NB4 (cell line): ENCODE measurements at regions not wholly inside any gene's neighbourhood (a gene's known extent, or its start where the extent isn't known, plus 50 kb on each side); places are given as distances from the start of the nearest gene placed in this dataset.
"Not testable (repeated sequence)": the region's sequence is repeated elsewhere in the genome, so short reads cannot be mapped to it uniquely, and the experiment has no call there.

Source experiments
- DNase-seq: peaks from one replicate; pipeline ENCODE4 v3.0.0; 2010; ENCODE audit warnings: low read depth
- H3K4me3 ChIP-seq: one replicate; pipeline ENCODE4 v1.5.1; 2011; ENCODE audit warnings: mild to moderate bottlenecking, low read depth, low read length, moderate library complexity
- MYC ChIP-seq: IDR thresholded peaks from 2 replicates; pipeline ENCODE4 v1.6.1; 2011; ENCODE audit warnings: low read depth, low read length
- POLR2A ChIP-seq: IDR thresholded peaks from 2 replicates; pipeline ENCODE4 v1.6.1; 2011; ENCODE audit warnings: mild to moderate bottlenecking; ENCODE audit not compliant: insufficient read length; ENCODE audit errors: extremely low read depth
- TF ChIP-seq, protein P1 (sequence below): IDR thresholded peaks from one replicate; pipeline ENCODE4 v1.5.1; 2012; ENCODE audit warnings: low read depth, low read length
- TF ChIP-seq, protein P2 (sequence below): IDR thresholded peaks from 2 replicates; pipeline ENCODE4 v1.6.1; 2011; ENCODE audit warnings: low read depth, low read length

DNA sequence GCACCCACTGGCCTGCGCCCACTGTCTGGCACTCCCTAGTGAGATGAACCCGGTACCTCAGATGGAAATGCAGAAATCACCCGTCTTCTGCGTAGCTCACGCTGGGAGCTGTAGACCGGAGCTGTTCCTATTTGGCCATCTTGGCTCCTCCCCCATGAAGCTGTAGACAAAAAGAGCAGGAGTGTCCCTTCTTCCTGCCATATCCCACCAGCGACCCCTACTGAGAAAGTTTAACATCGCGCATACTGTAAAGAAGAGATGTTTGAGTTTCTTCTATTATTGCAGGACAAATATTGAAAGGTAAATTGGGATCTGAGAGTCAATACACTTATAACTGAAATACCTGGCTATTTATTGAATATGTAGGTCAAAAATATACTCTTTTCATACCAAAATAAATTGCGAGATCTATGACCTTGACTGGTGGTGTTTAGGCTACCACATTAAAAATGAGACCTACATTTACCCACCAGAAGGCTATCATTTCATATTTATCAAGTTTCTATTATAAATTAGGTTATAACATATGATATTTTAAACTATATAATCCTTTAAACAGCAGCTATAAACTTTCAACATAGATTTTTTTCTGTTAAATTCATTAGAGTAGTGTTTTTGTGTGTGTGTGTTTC is 586.3 kb downstream of the HTR1B start:
- H3K4me3 ChIP-seq, result no peak overlapping the region
- TF ChIP-seq, protein P1, sequence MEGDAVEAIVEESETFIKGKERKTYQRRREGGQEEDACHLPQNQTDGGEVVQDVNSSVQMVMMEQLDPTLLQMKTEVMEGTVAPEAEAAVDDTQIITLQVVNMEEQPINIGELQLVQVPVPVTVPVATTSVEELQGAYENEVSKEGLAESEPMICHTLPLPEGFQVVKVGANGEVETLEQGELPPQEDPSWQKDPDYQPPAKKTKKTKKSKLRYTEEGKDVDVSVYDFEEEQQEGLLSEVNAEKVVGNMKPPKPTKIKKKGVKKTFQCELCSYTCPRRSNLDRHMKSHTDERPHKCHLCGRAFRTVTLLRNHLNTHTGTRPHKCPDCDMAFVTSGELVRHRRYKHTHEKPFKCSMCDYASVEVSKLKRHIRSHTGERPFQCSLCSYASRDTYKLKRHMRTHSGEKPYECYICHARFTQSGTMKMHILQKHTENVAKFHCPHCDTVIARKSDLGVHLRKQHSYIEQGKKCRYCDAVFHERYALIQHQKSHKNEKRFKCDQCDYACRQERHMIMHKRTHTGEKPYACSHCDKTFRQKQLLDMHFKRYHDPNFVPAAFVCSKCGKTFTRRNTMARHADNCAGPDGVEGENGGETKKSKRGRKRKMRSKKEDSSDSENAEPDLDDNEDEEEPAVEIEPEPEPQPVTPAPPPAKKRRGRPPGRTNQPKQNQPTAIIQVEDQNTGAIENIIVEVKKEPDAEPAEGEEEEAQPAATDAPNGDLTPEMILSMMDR, result peak; percentile 32
- TF ChIP-seq POLR2A, result no peak
- no peak for TF ChIP-seq MYC
- DNase-seq, result peak; percentile 43

DNA sequence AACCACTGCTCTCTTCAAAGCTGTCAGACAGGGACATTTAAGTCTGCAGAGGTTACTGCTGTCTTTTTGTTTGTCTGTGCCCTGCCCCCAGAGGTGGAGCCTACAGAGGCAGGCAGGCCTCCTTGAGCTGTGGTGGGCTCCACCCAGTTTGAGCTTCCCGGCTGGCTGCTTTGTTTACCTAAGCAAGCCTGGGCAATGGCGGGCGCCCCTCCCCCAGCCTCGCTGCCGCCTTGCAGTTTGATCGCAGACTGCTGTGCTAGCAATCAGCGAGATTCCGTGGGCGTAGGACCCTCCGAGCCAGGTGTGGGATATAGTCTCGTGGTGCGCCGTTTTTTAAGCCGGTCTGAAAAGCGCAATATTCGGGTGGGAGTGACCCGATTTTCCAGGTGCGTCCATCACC is 586.9 kb downstream of the HTR1B start:
- DNase-seq, H3K4me3 ChIP-seq: not testable (repeated sequence)

DNA sequence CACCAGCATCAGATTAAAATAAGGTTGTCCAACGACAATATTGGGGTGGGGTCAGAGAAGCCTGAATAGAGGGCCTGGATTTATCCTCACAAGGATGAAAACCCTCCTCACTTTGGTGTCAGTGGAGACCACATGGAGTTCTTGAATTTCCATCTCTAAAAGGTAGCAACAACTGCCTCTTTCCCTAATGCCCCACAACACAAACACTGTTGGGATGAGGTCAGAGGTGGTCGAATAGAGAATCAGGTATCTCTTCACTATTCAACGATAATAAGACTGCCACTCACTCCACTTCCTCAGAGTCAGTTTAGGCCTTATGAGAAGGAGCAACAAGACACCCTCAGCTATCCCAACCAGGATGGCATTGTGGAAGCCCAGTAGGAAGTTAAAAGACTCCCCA is 596.1 kb downstream of the HTR1B start:
- no peak for DNase-seq
- H3K4me3 ChIP-seq, result no peak overlapping the region
- no peak for TF ChIP-seq POLR2A
- TF ChIP-seq, protein P2, sequence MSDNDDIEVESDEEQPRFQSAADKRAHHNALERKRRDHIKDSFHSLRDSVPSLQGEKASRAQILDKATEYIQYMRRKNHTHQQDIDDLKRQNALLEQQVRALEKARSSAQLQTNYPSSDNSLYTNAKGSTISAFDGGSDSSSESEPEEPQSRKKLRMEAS, result no peak
- no peak for TF ChIP-seq MYC
- TF ChIP-seq, protein P1, result no peak

DNA sequence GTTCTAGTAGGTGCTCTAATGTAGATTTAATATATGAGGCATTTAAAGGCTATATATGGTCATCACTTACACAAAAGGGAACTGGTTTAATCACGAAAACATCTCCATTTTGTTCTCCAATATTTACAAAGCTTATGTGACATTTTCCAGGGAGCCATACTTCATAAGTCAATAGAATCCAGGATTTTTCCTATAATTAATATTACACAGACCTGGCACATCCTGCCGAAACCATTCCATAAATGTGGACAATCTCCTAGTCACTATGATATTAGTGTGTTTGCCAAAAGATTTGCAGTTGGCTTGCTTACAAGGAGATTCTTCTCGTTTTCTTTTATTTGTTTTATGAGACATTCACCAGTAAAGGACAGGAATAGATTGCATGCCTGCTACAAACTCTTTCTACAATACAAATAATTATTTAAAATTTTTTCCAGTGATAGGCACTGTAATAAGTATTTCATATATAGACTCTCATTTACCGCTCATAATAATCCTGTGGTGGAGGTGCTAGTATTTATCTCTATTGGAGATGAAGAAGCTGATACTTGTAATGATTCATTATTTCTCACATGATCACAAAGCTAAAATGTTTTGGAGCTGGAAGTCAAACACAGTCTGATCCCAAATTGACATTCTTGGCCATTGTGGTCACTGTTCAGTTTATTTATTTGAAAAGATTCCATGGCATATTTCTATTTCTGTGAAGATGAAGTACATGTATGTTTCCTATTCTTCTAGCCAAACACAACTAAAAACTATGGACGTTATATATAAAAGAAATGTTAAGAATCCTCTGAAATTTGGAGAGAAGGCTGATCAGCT is 597.0 kb downstream of the HTR1B start:
- no peak for DNase-seq
- no peak overlapping the region for H3K4me3 ChIP-seq
- TF ChIP-seq MYC, result no peak
- TF ChIP-seq, protein P2, result no peak
- no peak for TF ChIP-seq POLR2A
- TF ChIP-seq, protein P1, result no peak

DNA sequence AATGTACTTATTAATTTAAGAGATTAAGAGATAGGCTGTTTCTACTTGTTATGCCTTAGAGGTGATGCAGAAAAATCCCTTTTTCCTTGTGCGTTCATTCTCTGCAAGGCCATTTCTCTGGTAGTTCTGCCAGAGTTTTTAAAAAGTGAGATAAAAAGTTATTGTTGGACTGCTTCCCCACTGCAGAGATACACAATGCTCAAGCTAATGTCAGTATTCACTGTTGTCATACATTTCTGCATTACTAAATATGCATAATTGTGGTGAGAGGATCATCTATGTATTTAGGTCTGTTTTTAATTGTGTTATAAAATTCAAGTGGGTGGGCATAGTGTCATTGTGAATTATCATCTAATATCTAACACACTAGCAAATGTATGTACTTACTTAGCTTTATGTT is 600.4 kb downstream of the HTR1B start:
- no peak for DNase-seq
- H3K4me3 ChIP-seq, result no peak overlapping the region
- TF ChIP-seq MYC (no peak), POLR2A (no peak)
- TF ChIP-seq, protein P1, result no peak
- TF ChIP-seq, protein P2, result no peak

DNA sequence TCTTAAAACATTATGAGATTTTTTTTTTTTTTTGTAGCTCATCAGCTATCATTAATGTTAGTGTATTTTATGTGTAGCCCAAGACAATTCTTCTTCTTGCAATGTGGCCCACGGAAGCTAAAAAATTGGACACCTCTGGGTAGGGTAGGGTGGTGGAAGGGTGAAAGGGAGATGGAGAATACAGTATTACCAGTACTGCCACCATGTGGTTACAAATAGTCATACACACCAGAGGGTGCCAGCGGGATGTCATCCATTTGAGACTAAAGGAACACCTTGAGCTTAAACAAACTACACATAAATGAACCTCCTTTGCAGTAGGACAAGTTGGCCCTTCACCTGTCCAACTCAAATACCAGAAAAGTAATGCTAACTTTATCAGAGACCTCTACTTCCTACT is 601.9 kb downstream of the HTR1B start:
- peak; percentile 28 for DNase-seq
- TF ChIP-seq POLR2A, result no peak
- TF ChIP-seq, protein P1, result peak; percentile 41
- H3K4me3 ChIP-seq, result no peak overlapping the region
